ENCODE measurements at regions not wholly inside any gene's neighbourhood (a gene's known extent, or its start where the extent isn't known, plus 50 kb on each side); places are given as distances from the start of the nearest gene placed in this dataset.

GRCh38 chr21:25343774-25344545 is 263.3 kb downstream of the MRPL39 start:
- no peak overlapping the region for H3K27ac ChIP-seq
- DNase-seq (ENCODE audit: low read depth, low spot score): no peak

DNA sequence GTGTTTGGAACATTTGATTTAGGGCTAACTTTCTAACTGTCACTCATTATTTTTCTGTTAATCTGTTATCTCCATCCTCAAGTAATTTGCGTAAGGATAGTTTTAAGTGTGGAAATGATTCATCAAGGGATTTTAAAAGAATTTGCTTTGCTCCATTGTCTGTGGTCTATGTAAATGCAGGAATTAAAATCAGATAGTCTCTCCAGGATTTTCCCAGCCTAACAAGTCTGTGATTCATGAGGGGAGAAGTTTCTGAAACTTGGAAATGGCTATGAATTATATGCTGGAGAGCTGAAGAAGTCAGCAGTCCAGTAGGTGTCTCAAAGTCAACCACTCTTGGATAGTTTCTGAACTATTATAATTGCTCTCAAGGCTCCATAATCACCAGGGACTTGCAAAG is 264.5 kb downstream of the MRPL39 start:
- no peak for DNase-seq (ENCODE audit: low read depth, low spot score)
- no peak overlapping the region for H3K27ac ChIP-seq

GRCh38 chr21:25341981-25342380 is 265.3 kb downstream of the MRPL39 start:
- no peak for DNase-seq (ENCODE audit: low read depth, low spot score)
- H3K27ac ChIP-seq: no peak overlapping the region

GRCh38 chr21:25338415-25338814 is 268.9 kb downstream of the MRPL39 start:
- no peak overlapping the region for H3K27ac ChIP-seq
- DNase-seq (ENCODE audit: low read depth, low spot score): no peak

- no peak overlapping the region for H3K27ac ChIP-seq
- DNase-seq (ENCODE audit: low read depth, low spot score): no peak
Observed at GRCh38 chr21:25334046-25334730, 273.1 kb downstream of the MRPL39 start.

DNA sequence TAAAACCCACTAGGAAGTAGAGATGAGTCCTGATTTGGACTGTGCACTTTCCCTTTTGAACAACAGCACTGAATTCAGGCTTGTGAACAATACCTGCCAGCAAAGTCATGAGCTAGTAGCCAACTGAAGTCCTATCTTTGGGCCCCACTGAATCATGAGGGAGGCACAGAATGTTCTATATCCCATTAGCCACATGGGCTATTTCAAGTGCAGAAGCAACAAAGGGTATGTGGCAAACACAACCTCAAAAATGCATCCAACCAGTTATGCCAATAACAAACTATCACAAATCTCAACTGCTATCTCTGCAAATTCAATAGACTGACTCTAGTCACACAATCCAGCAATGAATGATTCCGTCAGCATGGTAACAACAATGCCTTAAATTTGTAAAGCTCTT is 276.0 kb downstream of the MRPL39 start:
- no peak overlapping the region for H3K27ac ChIP-seq
- no peak for DNase-seq (ENCODE audit: low read depth, low spot score)

GRCh38 chr21:25330266-25330665 is 277.0 kb downstream of the MRPL39 start:
- no peak overlapping the region for H3K27ac ChIP-seq
- no peak for DNase-seq (ENCODE audit: low read depth, low spot score)

GRCh38 chr21:25329227-25329825 is 278.0 kb downstream of the MRPL39 start:
- DNase-seq (ENCODE audit: low read depth, low spot score): peak; percentile 27
- H3K27ac ChIP-seq: peak overlapping the region; percentile 36

DNA sequence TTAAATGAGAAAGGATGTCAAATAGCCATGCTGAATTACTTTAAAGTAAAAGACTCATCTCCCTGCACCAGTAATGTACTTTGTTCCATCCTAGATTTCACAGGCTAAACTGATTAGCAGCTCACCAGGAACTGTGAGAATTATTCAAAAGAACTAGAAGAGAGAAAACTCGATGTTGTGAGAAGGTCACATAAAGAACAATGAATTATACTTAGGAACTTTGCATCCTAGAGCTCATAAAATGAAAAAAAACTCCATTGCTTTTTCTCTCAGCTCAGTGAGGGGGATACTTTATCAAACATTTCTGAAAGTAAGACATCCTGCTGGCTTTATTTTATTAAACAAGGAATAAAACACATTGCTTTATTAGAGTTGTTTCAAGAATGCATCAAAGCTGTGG is 278.5 kb downstream of the MRPL39 start:
- peak overlapping the region; percentile 36 for H3K27ac ChIP-seq
- no peak for DNase-seq (ENCODE audit: low read depth, low spot score)

GRCh38 chr21:25326181-25326580 is 281.1 kb downstream of the MRPL39 start:
- no peak for DNase-seq (ENCODE audit: low read depth, low spot score)
- no peak overlapping the region for H3K27ac ChIP-seq

- H3K27ac ChIP-seq: no peak overlapping the region
- DNase-seq (ENCODE audit: low read depth, low spot score): no peak
Observed at GRCh38 chr21:25324666-25325065, 282.6 kb downstream of the MRPL39 start.

- DNase-seq (ENCODE audit: low read depth, low spot score): no peak
Observed at GRCh38 chr21:25323356-25323949, 283.8 kb downstream of the MRPL39 start.

GRCh38 chr21:25314247-25314646 is 293.0 kb downstream of the MRPL39 start:
- no peak overlapping the region for H3K27ac ChIP-seq
- no peak for DNase-seq (ENCODE audit: low read depth, low spot score)

More at GRCh38 chr21:25323356-25323949, 283.8 kb downstream of the MRPL39 start:
- no peak overlapping the region for H3K27ac ChIP-seq

- no peak overlapping the region for H3K27ac ChIP-seq
- DNase-seq (ENCODE audit: low read depth, low spot score): no peak
Observed at GRCh38 chr21:25313829-25314228, 293.5 kb downstream of the MRPL39 start.

GRCh38 chr21:25307489-25307888 is 299.8 kb downstream of the MRPL39 start:
- DNase-seq (ENCODE audit: low read depth, low spot score): peak; percentile 1
- H3K27ac ChIP-seq: no peak overlapping the region

GRCh38 chr21:25304611-25305010 is 302.7 kb downstream of the MRPL39 start:
- no peak overlapping the region for H3K27ac ChIP-seq
- DNase-seq (ENCODE audit: low read depth, low spot score): no peak

DNA sequence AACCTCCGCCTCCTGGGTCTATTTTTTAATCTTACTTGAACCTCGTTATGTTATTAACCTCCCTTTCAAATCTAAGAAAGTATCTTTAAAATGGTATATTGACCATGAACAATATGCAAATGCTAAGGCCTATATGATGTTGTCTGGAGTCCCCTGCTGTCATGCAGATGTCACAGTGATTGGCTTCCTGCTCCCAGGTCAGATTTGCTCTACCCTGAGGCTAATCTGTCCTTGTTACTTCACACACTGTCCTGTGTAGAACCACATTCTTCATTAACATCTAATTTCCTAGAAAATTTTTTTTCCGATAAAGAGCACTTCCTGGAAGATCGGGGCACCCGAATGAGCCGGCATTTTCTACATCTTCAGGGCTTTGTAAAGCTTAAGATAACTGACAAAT is 306.6 kb downstream of the MRPL39 start:
- no peak for DNase-seq (ENCODE audit: low read depth, low spot score)
- H3K27ac ChIP-seq: no peak overlapping the region

GRCh38 chr21:25298512-25299491 is 308.5 kb downstream of the MRPL39 start:
- no peak for DNase-seq (ENCODE audit: low read depth, low spot score)
- H3K27ac ChIP-seq: no peak overlapping the region

- DNase-seq (ENCODE audit: low read depth, low spot score): no peak
- H3K27ac ChIP-seq: no peak overlapping the region
Observed at GRCh38 chr21:25297117-25297516, 310.2 kb downstream of the MRPL39 start.

DNA sequence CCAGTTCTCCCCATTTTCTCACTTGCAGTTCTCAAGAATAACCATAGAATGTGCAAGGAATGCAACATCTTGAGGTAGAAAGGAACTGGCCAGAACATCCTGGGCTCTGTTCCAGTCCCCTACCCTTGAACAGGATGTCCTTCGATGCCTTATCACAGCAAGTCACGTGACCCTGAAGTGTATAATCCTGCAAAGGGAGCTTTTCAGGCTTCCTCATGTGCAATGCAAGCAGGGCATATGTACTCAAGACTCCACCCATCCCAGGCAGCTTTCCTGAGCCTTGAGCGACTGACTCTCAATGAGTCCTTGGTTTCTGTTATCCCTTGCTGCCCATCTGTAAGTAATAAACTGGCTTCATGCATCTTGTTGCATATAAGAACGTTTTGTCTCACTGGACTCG is 311.0 kb downstream of the MRPL39 start:
- no peak for DNase-seq (ENCODE audit: low read depth, low spot score)
- no peak overlapping the region for H3K27ac ChIP-seq

Measured in epithelial cell of prostate (primary cell).